ENCODE measurements at regions not wholly inside any gene's neighbourhood (a gene's known extent, or its start where the extent isn't known, plus 50 kb on each side); places are given as distances from the start of the nearest gene placed in this dataset.
A peak's percentile ranks its signal among the peaks of the same experiment; 100 is the strongest.

GRCh38 chr12:114913871-114914801 lies 230.2 kb upstream of the TBX3 start:
- Histone ChIP-seq H3K79me2 (no peaks in the 10 kb centered on the region), H4K20me1 (ENCODE audit: insufficient read depth, poor library complexity, severe bottlenecking) (no peaks in the 10 kb centered on the region), H3K4me2 (peak overlapping the region; percentile 44), H3K36me3 (replicated peaks; ENCODE audit: insufficient read depth, low read depth) (no peaks in the 10 kb centered on the region), H2AFZ (no peak overlapping the region), H3K4me1 (ENCODE audit: insufficient read depth) (peaks cover 9% of the 10 kb centered on the region), H3K9me3 (ENCODE audit: low read depth) (no peaks in the 10 kb centered on the region), H3K4me3 (no peak overlapping the region), H3K27ac (peak overlapping the region; percentile 67), H3K9me2 (replicated peaks; ENCODE audit: insufficient read depth) (no peaks in the 10 kb centered on the region), H3K27me3 (no peaks in the 10 kb centered on the region)
- DNase-seq (ENCODE audit: low spot score) = no peak
- no peak for TF ChIP-seq EZH2 (IDR thresholded peaks at IDR 0.05; ENCODE audit: borderline replicate concordance)
- TF ChIP-seq CTCF (IDR thresholded peaks at IDR 0.05; ENCODE audit: poor library complexity) = no peak
- WGBS (ENCODE audit: low lambda C conversion rate, missing lambda C conversion rate) = 55% methylated on average over 10 of the region's 10 CpGs

GRCh38 chr12:114912811-114913210 lies 228.8 kb upstream of the TBX3 start:
- no peak overlapping the region for H2AFZ ChIP-seq
- DNase-seq (ENCODE audit: low spot score) = no peak
- H4K20me1 ChIP-seq (ENCODE audit: insufficient read depth, poor library complexity, severe bottlenecking) = no peaks in the 10 kb centered on the region
- no peaks in the 10 kb centered on the region for H3K27me3 ChIP-seq
- 87% methylated on average over 1 of the region's 1 CpG for WGBS (ENCODE audit: low lambda C conversion rate, missing lambda C conversion rate)
- H3K4me2 ChIP-seq = no peak overlapping the region
- no peaks in the 10 kb centered on the region for H3K9me2 ChIP-seq (replicated peaks; ENCODE audit: insufficient read depth)
- H3K9me3 ChIP-seq (ENCODE audit: low read depth) = no peaks in the 10 kb centered on the region
- no peaks in the 10 kb centered on the region for H3K79me2 ChIP-seq
- H3K4me1 ChIP-seq (ENCODE audit: insufficient read depth) = peaks cover 7% of the 10 kb centered on the region
- H3K27ac ChIP-seq = no peak overlapping the region
- no peak for TF ChIP-seq EZH2phosphoT487 (IDR thresholded peaks at IDR 0.05; ENCODE audit: low read depth, severe bottlenecking, unreplicated experiment)
- no peak for TF ChIP-seq EZH2 (IDR thresholded peaks at IDR 0.05; ENCODE audit: borderline replicate concordance)
- no peak for TF ChIP-seq CTCF (IDR thresholded peaks at IDR 0.05; ENCODE audit: poor library complexity)
- no peaks in the 10 kb centered on the region for H3K36me3 ChIP-seq (replicated peaks; ENCODE audit: insufficient read depth, low read depth)
- no peak overlapping the region for H3K4me3 ChIP-seq

- no peak overlapping the region for H3K27ac ChIP-seq
- H3K9me2 ChIP-seq (replicated peaks; ENCODE audit: insufficient read depth) = no peaks in the 10 kb centered on the region
- no peak overlapping the region for H3K4me3 ChIP-seq
Observed at GRCh38 chr12:114911196-114911595, 227.2 kb upstream of the TBX3 start.

More at GRCh38 chr12:114911196-114911595, 227.2 kb upstream of the TBX3 start:
- H3K79me2 ChIP-seq = no peaks in the 10 kb centered on the region
- H3K4me2 ChIP-seq = no peak overlapping the region
- no peak for TF ChIP-seq EZH2 (IDR thresholded peaks at IDR 0.05; ENCODE audit: borderline replicate concordance)
- TF ChIP-seq EZH2phosphoT487 (IDR thresholded peaks at IDR 0.05; ENCODE audit: low read depth, severe bottlenecking, unreplicated experiment) = no peak
- no peak for TF ChIP-seq CTCF (IDR thresholded peaks at IDR 0.05; ENCODE audit: poor library complexity)
- H3K36me3 ChIP-seq (replicated peaks; ENCODE audit: insufficient read depth, low read depth) = no peaks in the 10 kb centered on the region
- H4K20me1 ChIP-seq (ENCODE audit: insufficient read depth, poor library complexity, severe bottlenecking) = no peaks in the 10 kb centered on the region
- no peak for DNase-seq (ENCODE audit: low spot score)
- no peaks in the 10 kb centered on the region for H3K27me3 ChIP-seq
- H2AFZ ChIP-seq = no peak overlapping the region
- H3K4me1 ChIP-seq (ENCODE audit: insufficient read depth) = peaks cover 7% of the 10 kb centered on the region
- H3K9me3 ChIP-seq (ENCODE audit: low read depth) = no peaks in the 10 kb centered on the region

Measured in hepatocyte (in vitro differentiated cells).